ENCODE measurements at regions not wholly inside any gene's neighbourhood (a gene's known extent, or its start where the extent isn't known, plus 50 kb on each side); places are given as distances from the start of the nearest gene placed in this dataset.
A peak's percentile ranks its signal among the peaks of the same experiment; 100 is the strongest.

DNA sequence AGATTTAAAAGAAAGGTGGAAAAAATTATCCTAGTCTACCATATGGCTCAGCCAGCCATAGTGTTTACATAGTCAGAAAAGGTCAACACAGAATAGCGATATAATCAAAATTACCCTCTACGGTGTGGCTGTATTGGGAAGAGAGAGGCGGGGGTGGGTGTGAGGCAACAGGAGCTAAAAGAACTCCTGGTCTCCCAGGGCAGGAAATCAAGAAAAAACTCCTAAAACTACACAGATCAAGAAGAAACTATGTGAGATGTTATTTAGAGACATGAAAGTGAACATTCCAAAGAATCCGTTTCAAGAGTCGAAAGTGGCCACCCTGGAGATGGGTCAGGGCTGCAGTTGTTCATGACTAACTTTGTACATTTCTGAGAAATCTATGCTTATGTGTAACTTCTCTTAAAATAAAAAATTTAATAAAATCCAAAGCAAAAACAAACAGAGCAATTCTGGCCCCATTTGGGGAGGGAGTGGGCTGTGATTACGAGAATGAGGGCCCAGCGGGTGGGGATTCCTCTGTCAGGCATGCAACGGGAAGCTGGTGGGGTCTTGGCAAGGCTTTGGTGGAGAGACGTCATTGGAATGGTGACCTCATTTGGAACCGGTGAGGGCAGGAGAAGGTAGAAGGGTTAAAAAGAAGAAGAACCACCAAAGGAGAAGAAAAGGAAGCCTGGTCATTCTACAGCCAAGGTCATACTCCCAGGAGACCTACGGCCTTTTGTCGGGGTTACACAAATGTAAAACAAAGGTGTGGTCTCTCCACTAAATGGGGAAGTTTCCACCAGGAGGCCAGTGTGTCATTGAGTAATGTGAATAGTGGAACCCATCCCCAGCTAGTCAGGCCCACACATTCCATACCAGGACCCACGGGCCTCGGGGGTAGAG, 71.2 kb upstream of the DUSP5 start (continued):
- TF ChIP-seq, protein P1, sequence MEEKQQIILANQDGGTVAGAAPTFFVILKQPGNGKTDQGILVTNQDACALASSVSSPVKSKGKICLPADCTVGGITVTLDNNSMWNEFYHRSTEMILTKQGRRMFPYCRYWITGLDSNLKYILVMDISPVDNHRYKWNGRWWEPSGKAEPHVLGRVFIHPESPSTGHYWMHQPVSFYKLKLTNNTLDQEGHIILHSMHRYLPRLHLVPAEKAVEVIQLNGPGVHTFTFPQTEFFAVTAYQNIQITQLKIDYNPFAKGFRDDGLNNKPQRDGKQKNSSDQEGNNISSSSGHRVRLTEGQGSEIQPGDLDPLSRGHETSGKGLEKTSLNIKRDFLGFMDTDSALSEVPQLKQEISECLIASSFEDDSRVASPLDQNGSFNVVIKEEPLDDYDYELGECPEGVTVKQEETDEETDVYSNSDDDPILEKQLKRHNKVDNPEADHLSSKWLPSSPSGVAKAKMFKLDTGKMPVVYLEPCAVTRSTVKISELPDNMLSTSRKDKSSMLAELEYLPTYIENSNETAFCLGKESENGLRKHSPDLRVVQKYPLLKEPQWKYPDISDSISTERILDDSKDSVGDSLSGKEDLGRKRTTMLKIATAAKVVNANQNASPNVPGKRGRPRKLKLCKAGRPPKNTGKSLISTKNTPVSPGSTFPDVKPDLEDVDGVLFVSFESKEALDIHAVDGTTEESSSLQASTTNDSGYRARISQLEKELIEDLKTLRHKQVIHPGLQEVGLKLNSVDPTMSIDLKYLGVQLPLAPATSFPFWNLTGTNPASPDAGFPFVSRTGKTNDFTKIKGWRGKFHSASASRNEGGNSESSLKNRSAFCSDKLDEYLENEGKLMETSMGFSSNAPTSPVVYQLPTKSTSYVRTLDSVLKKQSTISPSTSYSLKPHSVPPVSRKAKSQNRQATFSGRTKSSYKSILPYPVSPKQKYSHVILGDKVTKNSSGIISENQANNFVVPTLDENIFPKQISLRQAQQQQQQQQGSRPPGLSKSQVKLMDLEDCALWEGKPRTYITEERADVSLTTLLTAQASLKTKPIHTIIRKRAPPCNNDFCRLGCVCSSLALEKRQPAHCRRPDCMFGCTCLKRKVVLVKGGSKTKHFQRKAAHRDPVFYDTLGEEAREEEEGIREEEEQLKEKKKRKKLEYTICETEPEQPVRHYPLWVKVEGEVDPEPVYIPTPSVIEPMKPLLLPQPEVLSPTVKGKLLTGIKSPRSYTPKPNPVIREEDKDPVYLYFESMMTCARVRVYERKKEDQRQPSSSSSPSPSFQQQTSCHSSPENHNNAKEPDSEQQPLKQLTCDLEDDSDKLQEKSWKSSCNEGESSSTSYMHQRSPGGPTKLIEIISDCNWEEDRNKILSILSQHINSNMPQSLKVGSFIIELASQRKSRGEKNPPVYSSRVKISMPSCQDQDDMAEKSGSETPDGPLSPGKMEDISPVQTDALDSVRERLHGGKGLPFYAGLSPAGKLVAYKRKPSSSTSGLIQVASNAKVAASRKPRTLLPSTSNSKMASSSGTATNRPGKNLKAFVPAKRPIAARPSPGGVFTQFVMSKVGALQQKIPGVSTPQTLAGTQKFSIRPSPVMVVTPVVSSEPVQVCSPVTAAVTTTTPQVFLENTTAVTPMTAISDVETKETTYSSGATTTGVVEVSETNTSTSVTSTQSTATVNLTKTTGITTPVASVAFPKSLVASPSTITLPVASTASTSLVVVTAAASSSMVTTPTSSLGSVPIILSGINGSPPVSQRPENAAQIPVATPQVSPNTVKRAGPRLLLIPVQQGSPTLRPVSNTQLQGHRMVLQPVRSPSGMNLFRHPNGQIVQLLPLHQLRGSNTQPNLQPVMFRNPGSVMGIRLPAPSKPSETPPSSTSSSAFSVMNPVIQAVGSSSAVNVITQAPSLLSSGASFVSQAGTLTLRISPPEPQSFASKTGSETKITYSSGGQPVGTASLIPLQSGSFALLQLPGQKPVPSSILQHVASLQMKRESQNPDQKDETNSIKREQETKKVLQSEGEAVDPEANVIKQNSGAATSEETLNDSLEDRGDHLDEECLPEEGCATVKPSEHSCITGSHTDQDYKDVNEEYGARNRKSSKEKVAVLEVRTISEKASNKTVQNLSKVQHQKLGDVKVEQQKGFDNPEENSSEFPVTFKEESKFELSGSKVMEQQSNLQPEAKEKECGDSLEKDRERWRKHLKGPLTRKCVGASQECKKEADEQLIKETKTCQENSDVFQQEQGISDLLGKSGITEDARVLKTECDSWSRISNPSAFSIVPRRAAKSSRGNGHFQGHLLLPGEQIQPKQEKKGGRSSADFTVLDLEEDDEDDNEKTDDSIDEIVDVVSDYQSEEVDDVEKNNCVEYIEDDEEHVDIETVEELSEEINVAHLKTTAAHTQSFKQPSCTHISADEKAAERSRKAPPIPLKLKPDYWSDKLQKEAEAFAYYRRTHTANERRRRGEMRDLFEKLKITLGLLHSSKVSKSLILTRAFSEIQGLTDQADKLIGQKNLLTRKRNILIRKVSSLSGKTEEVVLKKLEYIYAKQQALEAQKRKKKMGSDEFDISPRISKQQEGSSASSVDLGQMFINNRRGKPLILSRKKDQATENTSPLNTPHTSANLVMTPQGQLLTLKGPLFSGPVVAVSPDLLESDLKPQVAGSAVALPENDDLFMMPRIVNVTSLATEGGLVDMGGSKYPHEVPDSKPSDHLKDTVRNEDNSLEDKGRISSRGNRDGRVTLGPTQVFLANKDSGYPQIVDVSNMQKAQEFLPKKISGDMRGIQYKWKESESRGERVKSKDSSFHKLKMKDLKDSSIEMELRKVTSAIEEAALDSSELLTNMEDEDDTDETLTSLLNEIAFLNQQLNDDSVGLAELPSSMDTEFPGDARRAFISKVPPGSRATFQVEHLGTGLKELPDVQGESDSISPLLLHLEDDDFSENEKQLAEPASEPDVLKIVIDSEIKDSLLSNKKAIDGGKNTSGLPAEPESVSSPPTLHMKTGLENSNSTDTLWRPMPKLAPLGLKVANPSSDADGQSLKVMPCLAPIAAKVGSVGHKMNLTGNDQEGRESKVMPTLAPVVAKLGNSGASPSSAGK (IDR thresholded peaks at IDR 0.05) = 0 out of 2 replicates have a peak, but pooled peaks have one; percentile 3
- TF ChIP-seq FOXK2 (conservative IDR thresholded peaks at IDR 0.05 in 1 of 2, IDR thresholded peaks at IDR 0.05 in 1 of 2; ENCODE audit: low read depth in 2 of 2) (peak; percentile 27 to 45; a peak in 1 of 4 replicates), ESRRA (IDR thresholded peaks at IDR 0.05; ENCODE audit: borderline replicate concordance, low read depth) (peak; percentile 63), MCM5 (IDR thresholded peaks at IDR 0.05; ENCODE audit: low read depth) (no peak), ZNF384 (IDR thresholded peaks at IDR 0.05; ENCODE audit: low read depth, low read length) (0 out of 2 replicates have a peak, but pooled peaks have one; percentile 21), DDX20 (tag; IDR thresholded peaks at IDR 0.05; ENCODE audit: low read depth) (no peak), NR2C2 (CRISPR knock-in tag; IDR thresholded peaks at IDR 0.05) (no peak), NR2C2 (tag; IDR thresholded peaks at IDR 0.05) (peak; percentile 50), TCF3 (CRISPR knock-in tag; IDR thresholded peaks at IDR 0.05) (peak; percentile 46), FOXA1 (IDR thresholded peaks at IDR 0.05; ENCODE audit: borderline replicate concordance) (peak; percentile 97), FOSL1 (tag; conservative IDR thresholded peaks at IDR 0.05) (peak; percentile 8; the same call in 1 of the 2 replicates), EGR1 (conservative IDR thresholded peaks at IDR 0.05) (peak; percentile 63), CXXC5 (CRISPR knock-in tag; IDR thresholded peaks at IDR 0.05) (no peak), ZNF324 (CRISPR knock-in tag; IDR thresholded peaks at IDR 0.05) (no peak)
- TF ChIP-seq, protein P2, sequence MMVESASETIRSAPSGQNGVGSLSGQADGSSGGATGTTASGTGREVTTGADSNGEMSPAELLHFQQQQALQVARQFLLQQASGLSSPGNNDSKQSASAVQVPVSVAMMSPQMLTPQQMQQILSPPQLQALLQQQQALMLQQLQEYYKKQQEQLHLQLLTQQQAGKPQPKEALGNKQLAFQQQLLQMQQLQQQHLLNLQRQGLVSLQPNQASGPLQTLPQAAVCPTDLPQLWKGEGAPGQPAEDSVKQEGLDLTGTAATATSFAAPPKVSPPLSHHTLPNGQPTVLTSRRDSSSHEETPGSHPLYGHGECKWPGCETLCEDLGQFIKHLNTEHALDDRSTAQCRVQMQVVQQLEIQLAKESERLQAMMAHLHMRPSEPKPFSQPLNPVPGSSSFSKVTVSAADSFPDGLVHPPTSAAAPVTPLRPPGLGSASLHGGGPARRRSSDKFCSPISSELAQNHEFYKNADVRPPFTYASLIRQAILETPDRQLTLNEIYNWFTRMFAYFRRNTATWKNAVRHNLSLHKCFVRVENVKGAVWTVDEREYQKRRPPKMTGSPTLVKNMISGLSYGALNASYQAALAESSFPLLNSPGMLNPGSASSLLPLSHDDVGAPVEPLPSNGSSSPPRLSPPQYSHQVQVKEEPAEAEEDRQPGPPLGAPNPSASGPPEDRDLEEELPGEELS (CRISPR knock-in tag; IDR thresholded peaks at IDR 0.05; ENCODE audit: borderline replicate concordance) = no peak

Data from K562 (cell line).